NCI-H226 (cell line): ENCODE measurements at regions not wholly inside any gene's neighbourhood (a gene's known extent, or its start where the extent isn't known, plus 50 kb on each side); places are given as distances from the start of the nearest gene placed in this dataset.
"Not testable (repeated sequence)": the region's sequence is repeated elsewhere in the genome, so short reads cannot be mapped to it uniquely, and the experiment has no call there.

Experiments
- DNase-seq: peaks from one replicate; pipeline ENCODE4 v3.0.0-alpha.2; 2015

DNA sequence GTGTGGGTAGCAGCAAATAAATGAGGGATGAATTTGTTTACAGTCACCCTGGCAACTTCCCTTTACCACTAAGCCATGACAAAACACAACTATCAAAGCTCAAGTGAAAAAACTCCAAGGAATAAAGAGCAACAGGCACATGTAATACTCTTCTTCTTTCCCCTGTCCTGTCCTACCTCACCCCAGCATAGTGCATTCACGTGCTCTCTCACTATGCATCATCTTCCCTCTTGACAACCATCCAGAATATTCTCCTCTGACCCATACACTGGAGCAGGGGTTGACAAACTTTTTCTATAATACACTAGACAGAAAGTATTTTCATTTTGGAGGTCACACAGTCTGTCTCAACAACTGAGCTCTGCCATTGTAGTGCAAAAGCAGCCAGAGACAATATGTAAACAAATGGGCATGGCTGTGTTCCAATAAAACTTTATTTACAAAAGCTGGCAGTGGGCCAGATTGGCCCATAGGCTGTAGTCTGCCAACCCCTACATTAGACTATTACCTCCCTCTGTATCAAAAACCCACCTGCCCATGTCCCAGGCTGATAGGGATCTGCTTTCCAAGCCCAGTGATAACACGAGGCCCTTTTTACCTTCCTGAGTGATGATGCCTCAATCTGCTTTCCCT is 354.5 kb downstream of the FGFR2 start:
- DNase-seq = no peak

DNA sequence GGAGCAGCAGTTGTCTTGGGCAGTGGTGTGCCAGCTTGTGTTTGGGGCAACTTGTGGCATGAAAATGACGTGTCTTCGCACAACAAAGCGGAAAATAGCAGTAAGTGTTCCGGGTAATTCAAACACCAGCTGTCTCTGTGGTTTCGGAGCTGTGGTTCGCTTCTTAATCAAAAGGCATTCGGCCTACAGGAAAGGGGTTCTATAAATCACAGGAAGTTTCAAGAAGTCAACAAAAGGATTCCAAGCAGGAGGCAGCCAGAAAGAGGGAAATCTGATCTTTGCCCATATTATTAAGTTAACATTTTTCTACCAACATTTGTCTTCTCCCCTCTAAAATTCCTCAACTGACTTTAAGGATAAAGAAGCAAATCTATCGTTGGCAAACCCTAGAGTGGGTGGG is 353.4 kb downstream of the FGFR2 start:
- no peak for DNase-seq

DNA sequence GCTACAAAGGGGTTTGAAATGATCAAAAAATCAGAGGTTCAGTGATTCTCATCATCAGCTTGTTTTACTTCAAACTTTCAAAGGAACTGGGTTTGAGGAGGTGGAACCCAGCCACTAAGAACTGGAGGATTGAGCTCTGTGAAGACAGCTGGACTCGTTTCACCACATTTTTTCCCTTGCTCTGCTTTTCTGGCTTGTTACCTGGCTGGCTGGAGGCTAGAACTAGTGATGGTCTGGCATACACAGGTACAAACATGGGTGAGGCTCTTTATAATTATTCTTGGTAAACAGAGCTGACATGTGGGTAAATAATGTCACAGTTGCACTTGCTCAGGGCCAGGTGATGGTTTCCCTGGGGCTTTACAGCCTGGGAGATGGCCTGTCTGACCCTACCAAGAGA is 352.5 kb downstream of the FGFR2 start:
- DNase-seq = no peak

DNA sequence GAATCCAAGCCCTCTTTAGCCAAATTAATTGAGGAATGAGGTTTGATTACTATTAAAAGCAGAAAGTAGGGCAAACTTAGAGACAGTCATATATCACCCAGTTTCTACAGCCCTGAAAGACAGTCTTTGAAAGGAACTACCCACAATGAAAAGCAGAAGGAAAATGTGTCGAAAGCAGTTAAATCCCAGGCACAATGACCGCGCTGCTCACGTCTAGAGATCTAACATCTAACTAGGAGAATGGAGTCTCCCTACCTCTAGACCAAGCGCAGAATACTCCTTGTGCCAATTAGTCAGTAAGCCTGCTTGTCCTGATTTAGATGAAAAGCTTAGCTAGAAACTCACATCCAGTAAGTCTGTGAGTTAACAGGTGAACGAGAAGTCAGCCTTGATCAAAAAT is 350.0 kb downstream of the FGFR2 start:
- no peak for DNase-seq

DNA sequence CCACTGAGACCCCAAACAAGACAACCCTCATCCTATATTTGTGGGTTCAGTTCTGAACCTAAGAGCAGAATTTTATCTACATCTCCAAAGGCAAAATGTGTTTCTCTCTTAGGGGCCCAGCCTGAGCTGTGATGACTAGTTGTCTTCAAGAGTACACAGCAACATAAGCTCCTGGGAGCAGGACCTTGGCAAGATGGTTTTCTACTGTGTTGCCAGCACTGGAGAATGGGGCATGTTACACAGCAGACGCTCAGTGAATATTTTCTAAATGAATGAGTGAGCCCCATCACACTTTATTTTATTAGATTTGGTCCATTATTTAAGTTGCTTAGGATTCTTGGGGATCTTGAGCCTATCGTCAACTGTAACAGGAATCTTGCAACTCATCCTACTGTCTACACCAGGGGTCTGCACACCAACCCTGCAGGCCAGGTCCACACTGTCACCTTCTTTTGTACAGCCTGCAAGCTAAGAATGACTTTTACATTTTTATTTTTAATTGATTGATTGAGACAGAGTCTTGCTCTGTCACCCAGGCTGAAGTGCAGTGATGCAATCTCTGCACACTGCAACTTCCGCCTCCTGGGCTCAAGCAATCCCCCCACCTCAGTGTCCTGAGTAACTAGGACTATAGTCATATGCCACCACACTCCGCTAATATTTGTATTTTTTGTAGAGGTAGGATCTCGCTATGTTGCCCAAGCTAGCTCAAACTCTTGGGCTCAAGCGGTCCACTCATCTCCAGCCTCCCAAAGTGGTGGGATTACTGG is 347.1 kb downstream of the FGFR2 start:
- DNase-seq = no peak

DNA sequence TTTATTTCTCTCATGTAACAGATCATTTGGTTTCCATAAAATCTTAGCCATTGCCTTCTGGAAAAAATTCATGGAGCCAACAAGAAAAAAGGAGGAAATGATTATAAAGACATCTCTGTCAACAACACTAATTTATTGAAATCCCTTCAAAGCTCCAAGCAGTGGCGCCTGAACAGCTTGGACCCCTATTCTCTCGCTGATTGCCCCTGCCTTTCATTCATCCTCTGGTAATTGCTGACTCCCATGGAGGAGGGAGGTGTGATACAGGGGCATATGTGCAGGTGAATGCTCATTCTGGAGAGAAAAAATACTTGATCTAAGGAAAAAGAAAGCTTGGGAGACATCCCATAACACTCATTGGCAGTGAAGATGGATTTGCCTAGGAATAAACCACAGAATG is 345.5 kb downstream of the FGFR2 start:
- DNase-seq = no peak

DNA sequence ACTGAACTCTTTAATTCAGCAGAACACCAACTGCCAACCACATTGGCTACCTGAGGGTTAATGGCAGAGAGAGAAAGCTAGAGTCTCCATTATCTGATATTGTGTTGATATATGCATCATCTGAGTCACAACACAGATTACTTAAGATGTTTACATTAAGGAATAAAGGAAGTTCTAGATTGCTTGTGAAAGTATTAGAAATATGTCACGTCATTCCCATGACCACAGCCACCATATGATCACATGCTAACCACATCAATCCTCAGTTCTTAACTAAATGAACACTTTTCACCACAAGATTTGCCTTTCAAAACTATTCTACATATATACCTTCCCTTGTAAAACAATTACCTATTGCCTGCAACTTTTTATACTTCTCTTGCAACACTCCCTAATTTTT is 337.9 kb downstream of the FGFR2 start:
- DNase-seq = no peak

DNA sequence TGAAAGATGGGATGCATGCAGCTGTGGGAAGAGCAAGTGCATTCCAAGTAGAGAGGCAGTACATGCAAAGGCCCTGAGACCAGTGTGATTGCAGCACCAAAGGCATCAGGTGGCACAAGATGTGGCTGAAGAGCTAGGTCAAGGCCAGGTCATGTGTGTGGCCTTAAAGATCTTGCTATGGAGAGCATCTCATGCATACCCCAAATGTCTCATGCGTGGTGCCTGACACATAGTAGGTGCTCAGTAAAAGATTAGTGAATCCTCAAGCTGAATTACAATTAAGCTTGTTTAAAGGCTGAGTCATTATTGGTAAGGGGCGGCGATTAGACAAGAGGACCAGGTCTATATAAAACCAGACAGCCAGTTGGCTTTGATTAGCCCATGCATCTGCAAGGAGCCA is 336.6 kb downstream of the FGFR2 start:
- DNase-seq = no peak

DNA sequence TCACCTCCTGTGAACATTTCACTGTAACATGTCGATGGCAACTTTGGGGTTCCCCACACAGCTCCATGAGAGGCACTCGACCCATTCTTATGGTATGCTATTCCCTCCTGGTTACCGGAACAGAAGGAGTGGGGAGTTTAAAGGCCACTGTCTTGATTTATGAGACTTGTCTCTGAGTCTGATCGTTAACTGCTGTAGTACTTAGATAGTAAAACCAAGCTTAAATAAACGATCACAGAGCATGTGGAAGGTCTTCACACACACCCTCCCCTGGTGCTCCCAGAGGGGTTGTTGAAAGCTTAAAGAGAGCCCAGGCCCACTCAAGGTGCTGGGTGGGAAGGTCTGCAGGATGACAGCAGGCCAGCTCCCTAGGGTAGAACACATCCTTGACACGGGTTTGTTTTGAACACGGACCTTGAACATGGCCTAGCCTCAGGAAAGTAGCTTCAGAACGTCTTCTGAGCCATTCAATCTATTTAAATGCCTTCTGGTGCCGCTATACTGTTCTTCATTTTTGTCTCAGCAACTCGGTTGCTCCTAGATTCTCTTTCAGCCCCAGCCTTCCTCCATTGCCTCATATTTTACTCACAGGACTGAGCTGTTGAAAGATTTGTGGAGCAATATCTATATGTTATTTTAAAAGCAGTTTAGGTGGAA is 335.3 kb downstream of the FGFR2 start:
- no peak for DNase-seq

DNA sequence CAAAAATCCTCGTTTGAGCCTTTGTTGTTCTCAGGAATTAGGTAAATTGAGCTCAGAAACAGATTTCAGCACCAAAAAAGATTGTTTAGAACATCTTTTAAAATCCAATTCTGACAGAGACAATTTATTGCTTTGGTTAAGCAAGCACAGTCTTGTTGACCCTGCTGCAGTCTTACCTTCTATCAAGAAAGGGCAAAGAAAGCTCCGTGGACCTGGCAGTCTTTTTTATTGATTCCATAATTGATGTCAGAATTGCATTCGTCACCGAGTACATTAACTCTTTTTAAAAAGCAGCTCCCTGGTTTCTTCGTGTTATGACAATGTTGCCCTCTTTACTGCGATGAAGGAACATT is 334.8 kb downstream of the FGFR2 start:
- no peak for DNase-seq

DNA sequence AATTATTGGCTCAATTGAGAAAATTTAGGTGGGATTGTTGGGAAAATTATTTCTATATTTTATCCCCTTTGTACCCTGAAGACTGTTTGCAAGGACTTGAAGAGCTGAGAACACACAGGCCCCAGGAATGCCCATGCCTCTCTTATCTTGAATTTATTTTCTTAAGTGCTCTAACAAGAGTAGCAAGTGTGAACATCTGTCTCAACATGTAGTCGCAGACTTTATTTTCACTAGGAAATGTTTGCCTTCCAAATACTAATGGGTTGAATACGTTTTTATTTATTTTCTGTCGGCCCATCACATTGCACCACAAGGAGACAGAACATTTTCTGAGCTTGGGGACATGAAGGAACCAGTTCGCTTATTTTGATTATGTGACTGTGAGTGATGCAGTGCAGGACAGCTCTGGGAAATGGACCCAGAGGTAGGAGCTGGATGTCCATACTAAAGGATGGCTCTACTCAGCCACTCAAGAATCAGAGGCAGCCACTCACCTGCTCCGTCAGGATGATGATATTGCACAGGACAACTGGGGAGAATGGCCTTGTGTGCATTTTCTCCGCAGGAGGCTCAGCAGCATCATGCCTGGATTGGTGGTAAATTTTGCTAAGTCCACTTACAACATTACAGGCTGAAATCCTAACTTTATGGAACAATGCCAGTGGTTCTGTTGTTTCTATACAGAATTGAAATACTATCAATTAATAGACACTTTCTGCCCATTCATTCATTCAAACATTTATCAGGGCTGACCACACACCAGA is 332.7 kb downstream of the FGFR2 start:
- DNase-seq = no peak

DNA sequence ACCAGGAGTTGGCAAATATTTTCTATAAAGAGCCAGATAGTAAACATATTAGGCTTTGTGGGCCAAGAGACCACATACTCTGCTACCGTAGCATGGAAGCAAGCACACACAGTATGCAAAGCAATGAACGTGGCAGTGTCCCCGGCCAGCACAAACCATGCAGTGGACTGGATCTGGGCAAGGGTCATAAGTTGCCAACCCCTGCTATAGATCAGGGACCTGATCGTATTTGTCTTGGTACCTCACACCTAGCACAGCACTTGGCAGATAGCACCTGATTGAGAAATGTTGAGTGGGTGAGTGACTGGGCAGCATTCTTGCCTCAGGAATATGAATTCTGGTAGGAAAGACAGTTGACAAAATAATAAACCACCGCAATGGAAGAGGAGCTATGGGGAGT is 331.9 kb downstream of the FGFR2 start:
- no peak for DNase-seq

DNA sequence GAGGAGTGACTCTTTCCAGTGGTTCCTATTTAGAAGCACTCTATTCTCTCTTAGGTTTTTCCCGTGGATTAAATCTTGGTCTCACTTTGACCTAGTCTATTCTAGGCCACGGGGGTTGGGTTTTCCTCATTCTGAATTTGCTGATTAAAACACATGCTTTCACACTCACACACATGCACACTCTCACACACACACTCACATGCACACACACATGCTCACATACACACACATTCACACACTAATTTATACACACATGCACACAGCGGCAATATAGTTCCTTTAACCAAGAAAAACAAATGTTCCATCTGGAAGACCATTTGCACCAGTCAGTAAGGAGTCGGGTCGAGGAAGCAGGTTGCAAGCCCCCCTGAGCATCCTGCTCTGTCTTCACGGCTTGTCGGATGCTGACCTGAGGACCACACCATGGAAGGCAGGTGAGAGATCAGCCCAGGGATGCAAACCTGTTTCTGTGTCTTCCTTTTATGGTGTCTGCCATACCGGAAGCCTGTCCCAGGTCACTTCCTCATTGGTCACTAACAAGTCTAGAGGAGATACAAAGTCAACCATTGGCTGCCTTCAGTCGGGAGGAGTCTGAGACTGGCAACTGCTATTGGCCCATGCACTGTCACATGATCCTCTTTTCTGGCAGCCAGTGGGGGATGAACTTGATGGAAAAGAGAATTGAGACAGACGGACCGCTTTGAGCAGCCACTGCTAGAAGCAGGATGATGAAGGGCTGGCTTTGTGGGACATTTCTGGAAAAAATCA is 330.8 kb downstream of the FGFR2 start:
- no peak for DNase-seq

DNA sequence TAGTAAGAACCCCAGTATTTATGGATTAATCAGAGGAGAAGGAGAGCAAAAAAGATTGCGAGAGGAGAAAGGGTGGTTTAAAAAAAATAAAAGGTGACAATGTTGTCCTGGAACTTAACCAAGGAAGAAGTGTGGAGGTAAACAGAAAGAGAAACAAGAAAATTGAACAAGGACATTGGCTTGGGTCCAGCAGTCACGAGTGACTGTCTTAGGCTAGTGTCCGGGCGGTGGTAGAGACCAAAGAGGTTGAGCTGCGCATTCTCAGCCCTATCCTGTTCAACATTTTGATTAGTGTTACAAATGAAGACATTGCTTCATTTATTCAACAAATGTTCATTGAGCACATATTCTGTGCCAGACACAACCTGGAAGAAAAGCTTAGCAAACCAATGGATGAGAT is 329.9 kb downstream of the FGFR2 start:
- no peak for DNase-seq

DNA sequence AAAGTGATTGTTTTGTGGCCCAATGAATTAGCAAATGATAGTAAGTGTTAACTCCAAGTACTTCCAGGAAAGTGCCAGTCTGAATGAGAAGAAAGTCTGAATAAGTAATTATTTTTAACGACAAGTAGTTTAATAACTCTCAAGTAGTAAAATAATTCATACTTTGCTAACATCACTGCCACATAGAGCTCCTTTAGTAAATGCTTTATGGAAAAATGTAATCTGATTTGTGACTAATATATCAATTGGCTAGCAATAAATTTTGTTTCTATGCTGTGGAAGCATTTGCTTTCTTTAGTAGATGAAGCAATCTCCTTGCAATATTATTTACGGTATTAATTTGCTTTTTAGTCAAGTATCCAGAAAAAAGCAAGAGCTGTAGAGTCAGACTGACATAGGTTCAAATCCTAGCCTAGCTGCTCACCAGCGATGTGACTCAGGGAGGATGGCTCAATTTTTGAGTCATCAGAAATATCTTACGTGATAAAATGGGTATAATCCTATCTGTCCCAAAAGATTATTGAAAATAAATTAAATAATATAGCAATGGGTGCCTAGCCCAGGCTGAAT is 329.3 kb downstream of the FGFR2 start:
- no peak for DNase-seq

DNA sequence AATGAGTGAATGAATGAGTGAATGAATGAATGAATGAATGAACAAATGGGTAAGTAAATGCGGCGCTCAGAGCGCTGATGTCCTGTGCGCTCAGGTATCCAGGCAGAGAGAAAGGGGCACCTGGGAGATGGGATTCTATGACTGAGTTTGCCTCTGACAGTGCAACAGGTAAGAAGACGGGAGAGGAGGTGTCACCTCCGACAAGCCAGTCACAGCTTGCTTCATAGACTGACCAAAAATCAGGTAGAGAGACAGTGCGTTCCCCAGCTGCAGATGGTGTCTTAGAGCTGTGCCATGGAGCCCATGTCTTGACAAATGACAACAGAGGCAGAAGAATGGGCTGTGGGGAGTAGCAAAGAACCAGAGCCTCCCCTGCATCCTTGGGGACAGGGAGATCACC is 327.3 kb downstream of the FGFR2 start:
- DNase-seq = no peak

DNA sequence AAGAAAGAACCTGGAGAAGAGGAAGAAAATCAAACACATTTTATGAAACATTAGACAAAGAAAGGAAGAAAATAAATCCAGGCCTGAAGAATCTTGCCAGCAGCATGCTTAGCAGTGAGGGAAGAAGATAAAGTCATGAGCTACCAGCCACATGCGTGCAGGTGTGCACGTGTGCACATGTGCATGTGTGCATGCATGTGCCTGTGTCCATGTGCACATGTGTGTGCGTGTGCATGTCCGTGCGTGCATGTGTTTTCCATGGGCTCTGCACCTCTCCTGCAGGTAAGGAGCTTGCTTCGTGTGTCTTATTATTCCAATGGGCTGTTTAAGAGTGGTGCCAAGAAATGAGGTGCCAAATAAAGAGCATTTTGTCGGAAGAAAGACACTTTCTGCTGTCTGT is 322.2 kb downstream of the FGFR2 start:
- DNase-seq = no peak

DNA sequence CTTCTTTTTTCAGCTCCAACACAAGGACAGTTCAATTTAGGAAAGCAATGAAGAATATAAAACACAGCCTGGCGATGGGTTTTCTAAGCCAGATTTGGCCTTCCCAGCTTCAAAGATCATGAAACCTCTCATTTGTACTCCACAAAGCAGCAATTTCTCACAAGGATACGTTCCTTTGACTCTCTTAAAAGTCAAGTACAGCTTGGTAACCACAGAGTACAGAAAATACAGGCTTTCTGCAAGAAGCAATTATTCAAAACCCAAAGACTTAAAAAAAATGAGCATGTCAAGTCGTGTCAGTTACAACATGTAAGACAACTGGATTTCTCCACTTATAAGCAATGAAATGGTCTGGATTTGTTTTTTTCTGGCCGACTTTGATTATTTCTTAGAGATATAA is 321.4 kb downstream of the FGFR2 start:
- DNase-seq = no peak

DNA sequence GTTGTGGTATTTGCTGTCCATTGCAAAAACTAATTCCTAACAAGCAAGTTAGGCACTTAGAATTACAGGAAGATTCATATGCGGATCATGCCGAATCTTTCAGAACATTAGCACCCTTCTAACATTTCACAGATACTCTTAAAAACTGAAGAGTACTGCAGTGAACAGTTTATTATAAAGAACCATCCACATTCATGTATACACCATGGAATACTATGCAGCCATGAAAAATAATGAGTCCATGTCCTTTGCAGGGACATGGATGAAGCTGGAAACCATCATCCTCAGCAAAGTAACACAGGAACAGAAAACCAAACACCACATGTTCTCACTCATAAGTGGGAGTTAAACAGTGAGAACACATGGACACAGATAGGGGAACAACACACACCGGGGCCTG is 319.9 kb downstream of the FGFR2 start:
- DNase-seq = not testable (repeated sequence)

DNA sequence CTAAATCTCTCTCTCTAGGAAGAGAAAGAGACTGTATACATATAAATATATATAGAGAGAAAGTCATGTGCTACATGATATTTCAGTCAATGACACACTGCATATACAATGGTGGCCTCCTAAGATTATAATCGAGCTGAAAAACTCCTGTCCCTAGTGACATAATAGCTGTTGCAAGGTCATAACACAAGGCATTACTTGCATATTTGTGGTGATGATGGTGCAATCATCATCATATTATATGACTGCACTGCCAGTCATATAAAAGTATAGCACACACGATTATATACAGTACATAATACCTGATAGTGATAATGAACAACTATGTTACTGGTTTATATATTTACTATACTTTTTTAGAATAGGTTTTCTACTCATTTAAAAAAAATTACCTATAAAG is 316.7 kb downstream of the FGFR2 start:
- no peak for DNase-seq

DNA sequence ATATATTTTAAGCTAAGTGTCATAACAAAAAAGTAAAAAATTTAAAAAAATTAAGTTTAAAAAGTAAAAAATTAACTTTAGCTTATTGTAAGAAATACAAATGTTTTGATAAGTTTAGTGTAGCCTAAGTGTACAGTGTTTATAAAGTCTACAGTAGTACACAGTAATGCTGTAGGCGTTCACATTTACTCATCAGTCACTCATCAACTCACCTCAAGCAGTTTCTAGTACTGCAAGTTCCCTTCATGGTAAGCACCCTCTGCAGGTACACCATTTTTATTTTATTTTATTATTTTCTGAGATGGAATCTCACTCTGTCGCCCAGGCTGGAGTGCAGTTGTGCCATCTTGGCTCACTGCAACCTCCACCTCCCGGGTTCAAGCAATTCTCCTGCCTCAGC is 316.0 kb downstream of the FGFR2 start:
- no peak for DNase-seq

DNA sequence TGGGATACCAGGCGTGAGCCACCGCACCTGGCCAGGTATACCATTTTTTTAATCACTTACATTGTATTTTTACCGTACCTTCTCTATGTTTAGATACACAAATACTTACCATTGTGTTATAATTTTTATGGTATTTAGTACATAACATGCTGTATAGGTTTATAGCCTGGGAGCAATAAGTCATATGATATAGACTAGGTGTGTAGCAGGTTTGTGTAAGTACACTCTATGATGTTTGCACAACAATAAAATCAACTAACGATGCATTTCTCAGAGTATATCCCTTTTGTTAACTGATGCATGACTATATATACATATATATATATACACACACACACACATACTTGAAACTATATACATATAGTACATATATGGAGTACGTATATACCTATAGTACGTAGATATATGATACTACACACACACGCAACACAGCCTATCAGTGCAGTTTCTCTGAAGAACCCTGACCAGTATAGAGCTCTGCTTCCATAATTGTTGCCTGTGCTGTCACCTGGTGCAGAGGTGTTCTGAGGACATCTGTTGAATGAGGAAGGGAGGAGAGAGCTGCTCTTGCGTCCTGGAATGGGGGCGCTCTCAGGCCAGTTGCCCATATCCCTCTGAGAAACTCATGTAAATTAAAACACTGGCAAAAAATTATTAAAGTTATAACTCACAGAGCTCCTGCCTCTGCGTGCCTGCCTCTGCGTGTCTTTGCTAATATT is 315.3 kb downstream of the FGFR2 start:
- no peak for DNase-seq
